Epithelial cell of esophagus (primary cell): ENCODE measurements at regions not wholly inside any gene's neighbourhood (a gene's known extent, or its start where the extent isn't known, plus 50 kb on each side); places are given as distances from the start of the nearest gene placed in this dataset.
"Not testable (repeated sequence)": the region's sequence is repeated elsewhere in the genome, so short reads cannot be mapped to it uniquely, and the experiment has no call there.

Source experiments
- DNase-seq: peaks from one replicate; pipeline ENCODE4 v3.0.0; 2010; ENCODE audit warnings: low read depth
- H3K4me3 ChIP-seq: 2 replicates; pipeline ENCODE4 v1.5.1; 2011; ENCODE audit warnings: mild to moderate bottlenecking, low read length, control low read depth
- TF ChIP-seq, protein P1 (sequence below): IDR thresholded peaks from 2 replicates; pipeline ENCODE4 v1.5.1; 2011; ENCODE audit warnings: low read depth, mild to moderate bottlenecking, low read length, control low read depth, inconsistent platforms; ENCODE audit not compliant: insufficient read depth; ENCODE audit errors: missing control alignments

GRCh38 chr14:46451800-46452199 lies 199.8 kb downstream of the RPL10L start:
- no peak overlapping the region for H3K4me3 ChIP-seq
- TF ChIP-seq, protein P1, sequence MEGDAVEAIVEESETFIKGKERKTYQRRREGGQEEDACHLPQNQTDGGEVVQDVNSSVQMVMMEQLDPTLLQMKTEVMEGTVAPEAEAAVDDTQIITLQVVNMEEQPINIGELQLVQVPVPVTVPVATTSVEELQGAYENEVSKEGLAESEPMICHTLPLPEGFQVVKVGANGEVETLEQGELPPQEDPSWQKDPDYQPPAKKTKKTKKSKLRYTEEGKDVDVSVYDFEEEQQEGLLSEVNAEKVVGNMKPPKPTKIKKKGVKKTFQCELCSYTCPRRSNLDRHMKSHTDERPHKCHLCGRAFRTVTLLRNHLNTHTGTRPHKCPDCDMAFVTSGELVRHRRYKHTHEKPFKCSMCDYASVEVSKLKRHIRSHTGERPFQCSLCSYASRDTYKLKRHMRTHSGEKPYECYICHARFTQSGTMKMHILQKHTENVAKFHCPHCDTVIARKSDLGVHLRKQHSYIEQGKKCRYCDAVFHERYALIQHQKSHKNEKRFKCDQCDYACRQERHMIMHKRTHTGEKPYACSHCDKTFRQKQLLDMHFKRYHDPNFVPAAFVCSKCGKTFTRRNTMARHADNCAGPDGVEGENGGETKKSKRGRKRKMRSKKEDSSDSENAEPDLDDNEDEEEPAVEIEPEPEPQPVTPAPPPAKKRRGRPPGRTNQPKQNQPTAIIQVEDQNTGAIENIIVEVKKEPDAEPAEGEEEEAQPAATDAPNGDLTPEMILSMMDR: no peak
- DNase-seq: no peak

DNA sequence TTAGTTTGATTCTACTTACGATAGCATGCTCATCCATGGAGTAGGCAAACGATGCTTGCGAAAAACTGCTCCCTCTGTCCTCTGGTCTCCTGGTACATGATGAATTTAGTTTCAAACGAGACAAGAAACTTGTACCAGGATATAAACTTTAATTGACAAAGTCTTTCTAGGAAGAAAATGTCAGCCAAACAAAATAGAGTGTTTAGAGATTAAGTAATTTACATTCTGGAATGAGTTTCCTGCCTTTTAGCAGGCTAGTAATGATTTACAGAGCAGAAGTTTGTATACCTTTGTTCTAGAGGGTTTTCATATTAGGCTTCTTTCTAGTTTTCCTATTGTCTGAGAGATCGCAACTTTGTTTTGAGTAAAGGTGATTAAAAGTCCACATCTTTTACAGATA lies 206.9 kb downstream of the RPL10L start:
- TF ChIP-seq, protein P1: no peak
- no peak for DNase-seq
- H3K4me3 ChIP-seq: no peak overlapping the region

- TF ChIP-seq, protein P1: no peak
- H3K4me3 ChIP-seq: no peak overlapping the region
- DNase-seq: no peak
These were observed 218.2 kb downstream of the RPL10L start for GRCh38 chr14:46433381-46433780.

- no peak for DNase-seq
- TF ChIP-seq, protein P1: no peak
- no peak overlapping the region for H3K4me3 ChIP-seq
These were observed 219.1 kb downstream of the RPL10L start for GRCh38 chr14:46432516-46432915.

GRCh38 chr14:46417066-46417465 lies 234.5 kb downstream of the RPL10L start:
- no peak overlapping the region for H3K4me3 ChIP-seq
- TF ChIP-seq, protein P1: no peak
- DNase-seq: no peak

DNA sequence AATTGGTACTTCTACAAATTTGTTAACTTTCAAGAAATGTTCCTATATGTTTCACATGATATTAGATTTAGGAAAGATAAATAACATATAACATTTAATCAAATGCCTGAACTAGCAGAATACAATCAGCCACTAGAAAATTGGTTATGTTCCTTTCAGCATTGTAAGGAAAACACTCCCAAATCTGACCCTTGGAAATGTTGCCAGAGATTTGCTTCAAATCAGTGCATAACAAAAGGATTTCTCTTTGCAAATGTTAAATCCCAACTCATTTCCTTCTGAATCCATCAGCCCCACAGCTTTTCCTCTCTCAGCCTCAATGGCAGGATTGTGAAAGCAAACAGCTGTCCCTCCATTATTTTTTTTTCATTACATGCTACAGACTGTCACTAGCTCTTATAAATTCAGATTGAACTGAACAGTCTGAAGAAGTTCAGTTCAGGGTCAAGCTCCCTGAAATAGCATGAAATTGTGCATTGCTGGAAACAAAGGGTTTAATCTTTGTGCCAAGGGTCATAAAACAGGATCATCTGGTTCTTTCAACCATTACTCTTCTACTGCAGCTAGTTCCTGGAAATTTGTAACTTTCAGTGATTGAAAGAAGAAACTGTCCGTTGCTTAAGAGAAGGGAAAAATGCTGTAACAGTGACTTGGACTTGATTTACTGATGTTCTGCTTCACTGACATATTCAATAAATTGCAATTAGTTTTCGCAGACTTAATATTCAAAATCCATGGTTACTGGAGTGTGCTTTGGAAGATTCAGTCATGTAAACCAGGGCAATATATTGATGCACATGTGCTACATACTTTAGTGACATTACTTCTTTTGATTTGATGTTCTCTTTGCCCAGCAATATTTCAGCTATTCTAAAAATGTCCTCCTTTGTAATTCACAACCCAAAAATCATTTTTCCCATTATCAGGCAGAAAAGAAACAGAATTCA lies 246.4 kb downstream of the RPL10L start:
- TF ChIP-seq, protein P1: no peak
- no peak overlapping the region for H3K4me3 ChIP-seq
- peak; percentile 3 for DNase-seq

GRCh38 chr14:46402001-46402690 lies 249.4 kb downstream of the RPL10L start:
- DNase-seq, H3K4me3 ChIP-seq: not testable (repeated sequence)
